Stromal cell of bone marrow (primary cell): ENCODE measurements at regions not wholly inside any gene's neighbourhood (a gene's known extent, or its start where the extent isn't known, plus 50 kb on each side); places are given as distances from the start of the nearest gene placed in this dataset.

Experiments used
- DNase-seq: peaks from one replicate; pipeline ENCODE4 v3.0.0-alpha.2; 2012; ENCODE audit warnings: low read depth

DNA sequence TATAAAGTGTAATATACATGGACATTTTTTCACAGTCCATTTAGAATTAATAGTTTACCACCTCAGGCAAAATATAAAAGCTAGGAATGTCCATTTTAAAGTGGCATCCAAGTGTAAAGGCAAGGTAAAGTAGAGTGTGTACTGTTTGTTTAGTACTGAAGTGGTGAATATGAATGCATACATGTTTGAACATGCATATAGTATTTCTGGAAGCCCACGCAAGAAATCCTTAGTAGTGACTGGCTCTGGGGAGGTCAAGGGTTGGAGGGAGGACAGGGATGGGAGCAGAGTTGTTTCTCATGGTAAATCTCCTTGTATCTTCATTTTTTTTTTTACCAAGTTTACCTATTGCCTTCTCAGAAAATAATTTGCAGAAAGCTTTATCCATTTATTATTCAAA lies 129.2 kb downstream of the UNC5CL start:
- DNase-seq, result no peak

DNA sequence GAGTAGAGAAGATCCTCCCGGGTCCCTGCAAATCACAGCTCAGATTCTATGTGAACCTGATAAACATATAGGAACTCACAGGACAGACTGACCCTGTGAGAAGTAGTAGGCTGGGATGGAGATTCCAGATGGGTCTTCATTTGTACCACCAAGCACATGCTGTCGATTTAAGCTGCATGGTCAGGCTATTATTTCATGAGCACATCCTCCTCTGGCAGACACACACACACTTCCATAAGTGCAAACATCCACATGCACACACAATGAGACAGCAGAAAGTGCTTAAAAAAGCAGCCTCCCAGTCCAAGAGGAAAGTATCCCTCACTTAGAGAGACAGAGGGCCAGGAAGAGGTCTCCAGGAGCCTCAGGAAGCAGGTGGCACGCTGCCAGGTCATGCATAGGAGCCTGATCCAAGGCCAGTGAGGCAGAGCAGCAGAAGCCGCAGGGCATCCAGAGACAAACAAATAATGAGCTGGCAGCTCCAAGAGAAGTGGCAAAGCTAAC lies 131.8 kb downstream of the UNC5CL start:
- no peak for DNase-seq

DNA sequence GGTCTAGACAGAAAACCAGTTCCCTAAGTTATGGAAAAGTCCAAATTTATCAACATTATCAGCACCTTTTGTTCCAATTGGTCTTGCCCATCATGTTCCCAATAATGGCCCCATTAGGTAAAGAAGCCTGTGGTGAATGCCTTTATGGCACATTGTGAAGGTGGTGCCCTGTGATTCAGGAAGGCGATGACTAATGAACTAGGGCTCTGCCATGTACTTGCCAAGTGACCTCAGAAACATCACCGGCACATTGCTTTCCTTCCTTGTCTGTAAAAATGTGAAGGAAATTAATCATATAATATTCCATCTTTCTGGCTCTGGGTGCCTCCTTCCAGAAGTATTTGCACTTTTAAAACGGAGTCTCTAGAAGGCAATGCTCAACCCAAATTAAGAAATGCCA lies 132.3 kb downstream of the UNC5CL start:
- no peak for DNase-seq

GRCh38 chr6:40904583-40905194 lies 134.3 kb downstream of the UNC5CL start:
- DNase-seq, result no peak

- DNase-seq, result no peak
Observed at GRCh38 chr6:40903456-40903855, 135.6 kb downstream of the UNC5CL start.

- DNase-seq, result no peak
Observed at GRCh38 chr6:40901322-40902055, 137.5 kb downstream of the UNC5CL start.

DNA sequence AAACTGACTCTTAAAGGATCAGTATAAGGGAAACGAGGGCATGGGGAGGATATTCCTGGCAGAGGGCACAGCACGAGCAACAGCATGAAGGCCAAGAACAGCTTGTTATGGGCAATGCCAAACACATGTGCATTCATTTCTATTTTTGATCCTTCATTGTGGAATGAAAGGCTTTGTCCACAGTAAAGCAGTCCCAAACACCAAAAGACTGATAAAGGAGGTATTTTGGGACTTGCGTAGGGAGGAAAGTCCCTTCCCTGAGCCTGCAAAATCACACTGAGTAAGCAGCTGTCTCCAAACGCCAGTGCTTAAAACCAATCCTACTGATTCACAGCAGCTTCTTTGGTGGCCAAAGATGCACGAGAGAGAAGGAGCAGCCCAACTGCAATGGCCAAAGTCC lies 138.2 kb downstream of the UNC5CL start:
- DNase-seq, result no peak

- no peak for DNase-seq
Observed at GRCh38 chr6:40899684-40900155, 139.3 kb downstream of the UNC5CL start.

DNA sequence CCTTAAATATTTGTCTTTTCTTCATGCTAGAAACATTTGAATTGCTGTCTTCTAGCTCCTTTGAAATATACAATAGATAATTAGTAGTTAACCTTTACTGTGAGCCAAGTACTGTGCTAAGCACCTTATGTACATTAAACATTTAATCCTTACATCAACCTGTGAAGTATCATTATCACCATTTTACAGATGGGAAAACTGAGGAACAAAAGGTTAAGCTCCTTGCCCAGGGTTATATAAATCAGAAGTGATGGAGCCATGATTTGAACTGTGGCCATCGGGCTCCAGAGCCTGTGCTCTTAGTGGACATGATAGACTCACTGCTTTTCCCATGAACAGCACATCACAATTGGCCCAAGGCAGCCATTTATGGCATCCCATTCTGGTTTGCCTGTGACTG lies 140.9 kb downstream of the UNC5CL start:
- no peak for DNase-seq

DNA sequence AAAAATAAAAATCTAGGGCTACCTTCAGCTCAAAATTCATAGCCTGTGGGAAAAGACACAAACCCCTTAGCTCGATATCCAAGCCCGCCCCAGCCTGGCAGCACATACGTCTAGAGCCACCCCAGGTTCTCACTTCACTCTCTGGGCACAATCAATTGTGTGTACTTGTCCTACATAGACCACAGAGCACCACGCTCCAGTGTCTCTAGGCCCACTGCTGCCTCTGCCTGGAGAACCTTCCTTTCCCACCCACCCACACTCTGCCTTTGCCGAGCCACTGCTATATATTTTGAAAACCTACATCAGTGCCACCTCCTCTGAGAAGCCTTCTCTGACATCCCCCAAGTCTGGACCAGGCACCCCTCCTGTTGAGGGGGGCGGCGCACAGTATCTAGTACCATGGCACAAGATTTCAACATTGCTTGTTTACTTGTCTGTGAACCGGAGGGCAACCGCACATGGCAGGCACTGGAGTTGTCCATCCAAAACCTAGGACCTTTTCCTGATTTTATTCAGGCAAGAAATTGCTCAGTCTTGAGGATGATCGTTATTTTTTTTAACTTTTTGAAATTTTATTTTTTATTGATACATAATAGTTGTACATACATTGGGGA lies 141.5 kb downstream of the UNC5CL start:
- DNase-seq, result no peak

- DNase-seq, result peak; percentile 2
Observed at GRCh38 chr6:40896696-40897095, 142.3 kb downstream of the UNC5CL start.

DNA sequence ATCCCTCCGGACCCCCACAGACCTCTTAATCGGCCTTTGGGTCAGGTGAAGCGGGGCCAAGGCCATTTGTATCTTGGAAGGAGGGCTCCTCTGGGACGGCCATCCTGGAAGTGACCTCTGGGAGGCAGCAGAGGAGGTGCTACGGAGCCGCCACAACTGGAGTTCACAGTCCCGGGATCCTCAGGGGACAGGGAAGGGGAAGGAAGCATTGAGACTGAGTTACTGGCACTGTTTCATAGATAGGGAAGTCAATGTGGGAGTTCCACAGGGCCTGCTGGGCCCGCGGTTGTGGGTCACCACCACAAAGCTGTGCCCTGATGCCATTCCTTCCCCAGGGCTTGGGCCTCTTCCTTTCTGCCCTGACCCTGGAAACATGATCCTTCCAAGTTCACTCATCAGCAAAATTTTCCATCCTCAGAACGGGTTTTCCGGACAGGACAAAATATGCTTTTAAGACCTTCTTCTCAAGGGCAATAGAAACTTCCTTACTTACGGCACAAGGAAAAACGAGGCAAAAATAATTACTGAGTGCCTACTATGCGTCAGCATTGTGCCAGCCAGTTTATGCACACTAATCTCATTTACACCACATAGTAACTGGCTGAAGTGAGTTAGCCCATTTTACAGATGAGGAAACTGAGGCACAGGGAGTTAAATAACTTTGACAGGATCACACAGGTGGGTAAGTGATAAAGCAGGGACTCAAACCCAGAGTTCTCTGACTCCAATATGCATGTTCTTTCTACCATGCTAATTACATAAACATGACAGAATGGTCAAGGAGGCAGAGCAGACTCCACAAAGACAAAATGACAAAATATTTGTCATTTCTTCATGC lies 143.8 kb downstream of the UNC5CL start:
- peak; percentile 50 for DNase-seq

DNA sequence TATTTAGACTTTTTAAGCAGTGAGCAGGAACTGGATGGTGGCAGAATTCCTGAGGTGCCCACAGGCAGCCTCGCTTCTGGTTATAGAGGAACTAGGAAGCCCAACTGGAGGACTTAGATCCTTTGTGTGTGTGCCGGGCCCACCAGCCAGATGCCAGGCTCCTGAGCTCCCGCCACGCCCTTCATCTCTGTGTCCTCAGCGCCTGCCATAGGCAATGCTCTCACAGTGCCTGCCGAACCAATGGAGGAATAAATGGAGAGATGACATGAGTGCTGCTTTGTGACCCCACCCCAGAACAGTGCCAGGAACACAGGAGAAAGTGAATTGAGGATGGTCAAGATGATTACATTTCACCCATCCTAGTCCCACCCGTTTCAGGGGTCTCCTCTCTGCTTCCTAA lies 146.0 kb downstream of the UNC5CL start:
- DNase-seq, result no peak

GRCh38 chr6:40892223-40892622 lies 146.8 kb downstream of the UNC5CL start:
- DNase-seq, result no peak

GRCh38 chr6:40891686-40892085 lies 147.3 kb downstream of the UNC5CL start:
- DNase-seq, result no peak

DNA sequence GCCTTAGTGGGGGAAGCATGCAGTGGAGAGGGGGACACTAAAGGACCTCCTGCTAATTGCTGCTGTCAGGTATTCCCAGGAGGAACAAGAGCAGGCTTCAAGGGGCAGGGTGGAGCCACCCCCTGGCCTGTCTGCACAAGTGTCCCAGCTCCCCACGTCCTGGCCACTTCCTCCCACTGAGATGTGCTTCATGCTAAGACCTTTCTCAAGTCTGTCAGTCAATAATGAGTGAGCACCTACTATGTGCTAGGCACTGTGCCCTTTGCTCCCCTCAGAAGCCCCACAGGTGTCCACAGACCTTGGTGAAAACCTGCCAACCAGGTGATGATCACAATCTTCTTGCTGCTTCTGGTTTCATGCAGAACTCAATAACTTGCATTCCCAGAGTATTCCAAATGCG lies 147.9 kb downstream of the UNC5CL start:
- DNase-seq, result no peak

GRCh38 chr6:40889137-40889832 lies 149.7 kb downstream of the UNC5CL start:
- DNase-seq, result no peak

DNA sequence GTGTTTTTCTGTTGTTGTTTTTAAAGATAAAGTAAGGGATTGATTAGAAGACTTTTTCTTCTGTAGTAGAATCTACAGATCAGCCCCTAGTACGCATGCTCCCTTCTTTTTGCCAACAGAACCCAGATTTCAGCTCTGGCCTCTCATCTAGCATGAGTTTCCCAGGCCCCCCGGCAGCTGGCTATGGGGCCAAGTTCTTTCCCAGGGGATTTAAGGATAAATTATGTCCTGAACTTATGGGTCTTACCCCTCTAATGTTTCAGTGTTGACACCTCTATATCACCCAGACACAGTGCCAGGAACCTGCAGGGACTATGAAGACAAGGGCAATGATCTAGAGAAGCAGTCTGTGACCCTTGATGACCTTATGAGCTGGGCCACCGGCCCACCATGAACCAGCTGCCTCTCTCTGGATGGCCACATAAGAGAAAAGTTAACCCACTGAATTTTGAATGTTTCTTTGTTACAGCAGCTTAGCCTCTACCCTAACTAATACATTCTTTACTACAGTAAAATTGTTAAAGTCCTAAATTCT lies 150.5 kb downstream of the UNC5CL start:
- no peak for DNase-seq

DNA sequence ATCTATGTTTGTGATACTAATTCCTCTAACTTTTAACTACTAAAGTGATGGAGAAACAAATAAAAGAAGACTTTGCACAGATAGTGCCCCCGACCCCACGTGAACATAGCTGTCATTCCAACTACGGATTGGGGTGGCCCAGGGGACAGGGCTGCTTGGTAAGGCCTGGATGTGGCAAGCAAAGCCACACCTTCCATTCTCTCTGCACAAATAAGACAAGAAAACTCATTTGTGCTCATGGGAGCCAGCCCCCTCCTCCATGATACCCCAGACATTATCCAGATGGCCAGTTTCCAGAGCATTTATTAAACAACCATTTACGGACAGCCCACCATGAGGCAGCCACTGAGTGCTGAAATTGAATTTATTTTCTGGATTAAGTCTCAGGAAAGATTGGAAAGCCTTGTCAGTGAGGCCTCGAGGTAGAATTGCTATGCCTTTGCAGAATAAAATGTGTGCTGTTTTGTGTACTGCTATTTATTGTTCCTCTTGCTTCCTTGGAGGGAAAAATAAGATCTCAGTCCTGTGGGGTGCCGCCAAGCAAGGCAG lies 151.2 kb downstream of the UNC5CL start:
- no peak for DNase-seq

DNA sequence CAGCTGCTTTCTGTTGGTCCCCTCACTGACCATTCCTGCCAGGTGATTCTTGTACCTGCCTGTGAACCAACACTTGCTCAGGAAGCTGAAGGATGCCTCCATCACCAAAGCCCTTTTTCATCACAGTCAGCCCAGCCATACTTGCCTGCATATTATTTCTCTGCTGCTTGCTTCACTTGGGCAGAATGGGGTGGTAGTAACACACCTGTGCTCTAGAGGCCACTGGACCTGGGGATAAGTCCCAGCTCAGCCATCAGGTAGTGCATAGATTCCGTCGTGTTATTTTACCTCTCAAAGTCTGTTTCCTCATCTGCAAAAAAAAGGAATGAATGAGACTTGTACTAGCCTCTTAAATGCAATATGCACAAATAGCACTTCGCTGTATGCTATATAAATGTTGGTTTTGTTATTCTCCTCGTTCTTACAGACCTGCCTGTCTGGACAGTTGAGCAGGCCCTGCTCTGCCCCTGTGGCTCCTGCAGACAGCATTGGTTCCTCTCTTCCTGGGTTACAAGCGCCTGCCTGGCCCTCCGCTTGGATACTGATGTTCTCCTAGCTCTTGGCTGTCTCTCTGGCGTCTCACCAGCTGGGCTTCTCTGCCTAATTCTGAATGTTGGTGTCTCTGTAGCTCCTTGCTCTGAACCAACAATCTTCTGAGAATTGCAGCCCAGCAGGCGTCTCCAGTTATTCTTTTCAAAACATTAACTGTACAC lies 151.8 kb downstream of the UNC5CL start:
- DNase-seq, result no peak
